HEK293 (cell line): ENCODE measurements at regions not wholly inside any gene's neighbourhood (a gene's known extent, or its start where the extent isn't known, plus 50 kb on each side); places are given as distances from the start of the nearest gene placed in this dataset.
A peak's percentile ranks its signal among the peaks of the same experiment; 100 is the strongest.

Experiments used
- EGR2 ChIP-seq: fragments of 450-650 bp; formaldehyde crosslinking; IDR thresholded peaks from 2 replicates; pipeline ENCODE4 v1.5.1; 2016; ENCODE audit warnings: low read depth, missing biosample characterization, missing genetic modification characterization
- GFI1B ChIP-seq: fragments of 450-650 bp; formaldehyde crosslinking; IDR thresholded peaks from 2 replicates; pipeline ENCODE4 v1.5.1; 2016; ENCODE audit warnings: missing biosample characterization, missing genetic modification characterization
- GLIS1 ChIP-seq: fragments of 450-650 bp; formaldehyde crosslinking; IDR thresholded peaks from 2 replicates; pipeline ENCODE4 v1.5.1; 2016; ENCODE audit warnings: missing biosample characterization, missing genetic modification characterization
- KLF10 ChIP-seq: fragments of 450-650 bp; IDR thresholded peaks from 2 replicates; pipeline ENCODE4 v1.5.1; 2018; ENCODE audit warnings: missing biosample characterization, mild to moderate bottlenecking, missing genetic modification characterization
- KLF9 ChIP-seq: fragments of 450-650 bp; formaldehyde crosslinking; IDR thresholded peaks from 2 replicates; pipeline ENCODE4 v1.5.1; 2016; ENCODE audit warnings: missing biosample characterization, missing genetic modification characterization, low read depth
- MEIS1 ChIP-seq: sonication (generic); formaldehyde crosslinking; IDR thresholded peaks from 2 replicates; pipeline ENCODE4 v1.8.1; 2022; ENCODE audit warnings: missing genetic modification reagents, mild to moderate bottlenecking, borderline replicate concordance
- MZF1 ChIP-seq: fragments of 450-650 bp; formaldehyde crosslinking; IDR thresholded peaks from 2 replicates; pipeline ENCODE4 v1.5.1; 2017; ENCODE audit warnings: missing biosample characterization, missing genetic modification characterization, borderline replicate concordance
- PBX3 ChIP-seq: sonication (generic); formaldehyde crosslinking; IDR thresholded peaks from 2 replicates; pipeline ENCODE4 v1.8.1; 2022; ENCODE audit warnings: mild to moderate bottlenecking, moderate library complexity, missing genetic modification reagents
- YY2 ChIP-seq: fragments of 450-650 bp; formaldehyde crosslinking; IDR thresholded peaks from 2 replicates; pipeline ENCODE4 v1.5.1; 2016; ENCODE audit warnings: missing biosample characterization, missing genetic modification characterization
- ZBTB1 ChIP-seq: fragments of 450-650 bp; formaldehyde crosslinking; IDR thresholded peaks from 2 replicates; pipeline ENCODE4 v1.5.1; 2016; ENCODE audit warnings: missing biosample characterization, missing genetic modification characterization
- ZBTB10 ChIP-seq: fragments of 450-650 bp; formaldehyde crosslinking; IDR thresholded peaks from 2 replicates; pipeline ENCODE4 v1.5.1; 2016; ENCODE audit warnings: missing biosample characterization, missing genetic modification characterization
- ZNF112 ChIP-seq: fragments of 450-650 bp; formaldehyde crosslinking; IDR thresholded peaks from 2 replicates; pipeline ENCODE4 v1.5.0; 2017; ENCODE audit warnings: missing biosample characterization, missing genetic modification characterization
- ZNF121 ChIP-seq: fragments of 450-650 bp; formaldehyde crosslinking; IDR thresholded peaks from 2 replicates; pipeline ENCODE4 v1.5.1; 2016; ENCODE audit warnings: missing biosample characterization, missing genetic modification characterization
- ZNF214 ChIP-seq: fragments of 450-650 bp; formaldehyde crosslinking; IDR thresholded peaks from 2 replicates; pipeline ENCODE4 v1.5.1; 2017; ENCODE audit warnings: missing biosample characterization, mild to moderate bottlenecking, missing genetic modification characterization, borderline replicate concordance
- ZNF274 ChIP-seq, 2 experiments: fragments of 200-500 bp in 1 of 2; fragments of 450-650 bp in 1 of 2; sonication (Bioruptor generic) in 1 of 2; formaldehyde crosslinking in 1 of 2; IDR thresholded peaks; 2 replicates each; pipeline versions ENCODE4 v1.5.1 to v1.6.1; 2014 to 2016; ENCODE audit warnings: borderline replicate concordance in 1 of 2, inconsistent platforms in 1 of 2, low read length in 1 of 2, missing biosample characterization in 1 of 2, missing genetic modification characterization in 1 of 2
- ZNF350 ChIP-seq: fragments of 450-650 bp; formaldehyde crosslinking; IDR thresholded peaks from 2 replicates; pipeline ENCODE4 v1.5.0; 2017; ENCODE audit warnings: missing biosample characterization, mild to moderate bottlenecking, missing genetic modification characterization
- ZNF449 ChIP-seq: fragments of 450-650 bp; formaldehyde crosslinking; IDR thresholded peaks from 2 replicates; pipeline ENCODE4 v1.5.1; 2017; ENCODE audit warnings: missing biosample characterization, mild to moderate bottlenecking, missing genetic modification characterization, moderate library complexity
- ZNF558 ChIP-seq: fragments of 450-650 bp; formaldehyde crosslinking; IDR thresholded peaks from 2 replicates; pipeline ENCODE4 v1.5.1; 2016; ENCODE audit warnings: missing biosample characterization, missing genetic modification characterization
- ZNF561 ChIP-seq: fragments of 450-650 bp; IDR thresholded peaks from 2 replicates; pipeline ENCODE4 v1.5.1; 2018; ENCODE audit warnings: missing biosample characterization, missing genetic modification characterization, borderline replicate concordance
- ZNF600 ChIP-seq: fragments of 450-650 bp; formaldehyde crosslinking; IDR thresholded peaks from 2 replicates; pipeline ENCODE4 v1.5.1; 2016; ENCODE audit warnings: missing biosample characterization, missing genetic modification characterization
- ZNF658 ChIP-seq: fragments of 450-650 bp; formaldehyde crosslinking; IDR thresholded peaks from 2 replicates; pipeline ENCODE4; 2016; ENCODE audit warnings: missing biosample characterization, missing genetic modification characterization
- ZNF660 ChIP-seq: fragments of 450-650 bp; IDR thresholded peaks from 2 replicates; pipeline ENCODE4 v1.5.1; 2018; ENCODE audit warnings: missing biosample characterization, mild to moderate bottlenecking, missing genetic modification characterization
- ZNF692 ChIP-seq: fragments of 450-650 bp; formaldehyde crosslinking; IDR thresholded peaks from 2 replicates; pipeline ENCODE4 v1.5.1; 2016; ENCODE audit warnings: missing biosample characterization, missing genetic modification characterization
- ZNF704 ChIP-seq: fragments of 450-650 bp; formaldehyde crosslinking; IDR thresholded peaks from 2 replicates; pipeline ENCODE4 v1.5.1; 2016; ENCODE audit warnings: missing biosample characterization, missing genetic modification characterization
- ZNF768 ChIP-seq: fragments of 450-650 bp; formaldehyde crosslinking; IDR thresholded peaks from 2 replicates; pipeline ENCODE4 v1.5.1; 2018; ENCODE audit warnings: missing biosample characterization, mild to moderate bottlenecking, missing genetic modification characterization
- ZNF830 ChIP-seq: fragments of 450-650 bp; IDR thresholded peaks from 2 replicates; pipeline ENCODE4 v1.5.0; 2018; ENCODE audit warnings: missing biosample characterization, missing genetic modification characterization, low read depth, mild to moderate bottlenecking, moderate library complexity
- ZNF843 ChIP-seq: fragments of 450-650 bp; formaldehyde crosslinking; IDR thresholded peaks from 2 replicates; pipeline ENCODE4 v1.5.1; 2016; ENCODE audit warnings: missing biosample characterization, missing genetic modification characterization
- ZSCAN16 ChIP-seq: fragments of 450-650 bp; formaldehyde crosslinking; IDR thresholded peaks from 2 replicates; pipeline ENCODE4 v1.5.1; 2016; ENCODE audit warnings: missing biosample characterization, missing genetic modification characterization

- TF ChIP-seq PBX3 (CRISPR knock-in tag) (no peak), ZNF830 (tag by site-specific recombination) (no peak), MEIS1 (no peak), ZNF843 (tag by site-specific recombination) (no peak), EGR2 (tag by site-specific recombination) (no peak), ZBTB1 (tag by site-specific recombination) (no peak), YY2 (tag by site-specific recombination) (no peak; the same call in 1 of the 2 replicates), ZNF558 (peak; percentile 55; the same call in 1 of the 2 replicates), ZNF214 (no peak), ZNF112 (tag by site-specific recombination) (no peak), ZNF692 (tag by site-specific recombination) (0 out of 2 replicates have a peak, but pooled peaks have one; percentile 53), KLF10 (tag by site-specific recombination) (no peak), ZNF768 (tag by site-specific recombination) (no peak), GLIS1 (tag by site-specific recombination) (peak; percentile 89), ZNF660 (tag by site-specific recombination) (peak; percentile 95), ZNF274 (IDR thresholded peaks at IDR 0.05; ENCODE audit: low read length) (no peak), ZNF274 (tag by site-specific recombination; IDR thresholded peaks at IDR 0.05; ENCODE audit: borderline replicate concordance) (no peak), GFI1B (tag by site-specific recombination) (no peak), ZBTB10 (0 out of 2 replicates have a peak, but pooled peaks have one; percentile 33), ZNF449 (tag by site-specific recombination) (no peak), MZF1 (tag by site-specific recombination) (no peak), ZNF561 (tag by site-specific recombination) (no peak), ZSCAN16 (tag by site-specific recombination) (no peak), ZNF704 (tag by site-specific recombination) (no peak), ZNF600 (0 out of 2 replicates have a peak, but pooled peaks have one; percentile 14), ZNF350 (tag by site-specific recombination) (no peak), ZNF121 (tag by site-specific recombination) (no peak), ZNF658 (no peak), KLF9 (tag by site-specific recombination) (no peak)
Observed at GRCh38 chr1:20411196-20411980, 74.6 kb downstream of the CAMK2N1 start (continued).
